HG02610 (cell line): ENCODE measurements at regions not wholly inside any gene's neighbourhood (a gene's known extent, or its start where the extent isn't known, plus 50 kb on each side); places are given as distances from the start of the nearest gene placed in this dataset.
"Not testable (repeated sequence)": the region's sequence is repeated elsewhere in the genome, so short reads cannot be mapped to it uniquely, and the experiment has no call there.

Source experiments
- ATAC-seq: cut with Tn5 transposase; IDR thresholded peaks from one replicate; pipeline ENCODE4 v1.9.1; 2021; ENCODE audit warnings: mild to moderate bottlenecking, moderate library complexity; ENCODE audit not compliant: unreplicated experiment

DNA sequence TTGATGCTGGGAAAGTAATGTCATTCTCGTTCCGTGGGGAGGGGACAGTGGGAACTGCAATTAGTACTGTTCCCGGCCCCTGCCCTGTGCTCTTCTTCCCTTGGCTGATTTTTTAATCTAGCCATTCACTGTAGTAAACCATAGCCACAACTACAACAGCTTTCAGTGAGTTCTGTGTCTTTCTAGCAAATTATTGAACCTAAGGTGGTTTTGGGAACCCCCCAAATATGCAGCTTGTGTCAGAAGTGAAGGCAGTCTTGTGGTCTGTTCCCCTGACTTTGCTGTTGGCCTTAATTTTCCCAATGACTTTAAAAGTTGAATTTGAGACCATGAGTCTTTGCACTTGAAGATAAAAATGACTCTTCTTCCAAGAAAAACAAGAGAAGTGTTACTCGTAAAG is 114.3 kb upstream of the ETV6 start:
- ATAC-seq = no peak

GRCh38 chr12:11539156-11539555 is 110.3 kb upstream of the ETV6 start:
- no peak for ATAC-seq

DNA sequence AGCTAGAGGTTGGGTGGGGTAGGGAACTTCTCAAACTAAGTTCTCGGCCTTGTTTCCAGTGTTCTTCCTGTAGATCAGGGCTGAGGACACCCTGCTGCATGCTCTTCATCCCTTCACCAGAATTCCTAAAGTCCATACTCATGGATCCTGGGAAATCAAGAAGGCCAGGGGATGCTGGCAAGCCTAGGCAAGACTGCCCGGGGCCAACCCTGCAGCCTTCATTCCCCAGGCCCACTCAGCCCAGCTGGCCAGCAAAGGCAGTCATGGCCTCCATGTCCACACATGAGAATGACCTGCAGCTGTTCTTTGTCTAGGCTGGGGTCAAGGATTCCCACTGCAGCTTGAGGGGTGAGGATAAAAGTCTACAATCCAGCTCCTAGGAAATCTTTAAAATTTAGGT is 109.3 kb upstream of the ETV6 start:
- no peak for ATAC-seq

DNA sequence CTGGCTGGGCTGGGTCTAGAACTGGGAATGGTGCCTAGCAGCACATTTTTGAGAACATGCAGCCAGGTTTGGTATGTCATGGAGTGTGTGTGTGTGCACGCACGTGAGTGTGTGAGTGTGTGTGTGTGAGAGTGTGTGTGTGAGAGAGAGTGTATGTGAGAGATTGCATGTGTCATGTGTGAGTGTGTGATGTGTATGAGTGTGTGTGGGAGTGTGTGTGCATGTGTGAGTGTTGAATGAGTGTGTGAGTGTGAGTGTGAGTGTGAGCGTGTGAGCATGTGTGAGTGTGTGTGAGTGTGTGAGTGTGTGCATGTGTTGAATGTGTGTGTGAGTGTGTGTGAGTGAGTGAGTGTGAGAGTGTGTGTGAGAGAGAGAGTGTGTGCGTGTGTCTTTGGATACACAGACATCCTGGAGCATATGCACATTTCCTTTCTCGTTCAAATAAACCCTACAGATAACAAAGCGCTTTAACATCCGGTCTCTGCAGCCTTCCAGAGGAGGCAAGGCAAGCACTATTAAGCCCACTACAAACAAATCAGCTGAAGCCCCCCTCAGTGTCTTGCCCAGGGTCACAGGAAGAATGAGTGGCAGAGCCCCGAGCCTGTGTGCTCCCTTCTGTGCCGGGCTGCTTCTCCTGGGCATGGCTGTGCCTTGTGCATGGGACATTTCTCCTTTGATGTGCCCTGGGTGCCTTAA is 108.7 kb upstream of the ETV6 start:
- no peak for ATAC-seq

DNA sequence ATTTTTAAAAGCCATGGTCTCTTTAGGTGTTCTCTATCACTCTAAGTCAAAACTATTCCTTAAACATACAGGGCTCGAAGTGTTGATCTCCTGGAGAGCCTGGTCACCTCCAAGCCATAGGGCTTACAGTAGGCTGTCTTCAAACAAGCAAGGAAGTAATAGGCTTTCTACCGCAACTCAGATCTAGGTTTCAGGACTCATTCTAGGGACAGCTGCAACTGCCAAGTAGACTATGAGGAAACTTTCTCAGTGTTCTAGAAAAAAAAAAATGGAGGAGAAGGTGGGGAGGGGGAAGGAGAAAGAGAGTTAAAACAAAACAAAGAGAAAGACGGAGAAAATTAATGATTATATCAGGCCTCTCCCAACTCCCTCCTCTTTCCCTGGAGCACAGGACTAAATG is 106.9 kb upstream of the ETV6 start:
- no peak for ATAC-seq

DNA sequence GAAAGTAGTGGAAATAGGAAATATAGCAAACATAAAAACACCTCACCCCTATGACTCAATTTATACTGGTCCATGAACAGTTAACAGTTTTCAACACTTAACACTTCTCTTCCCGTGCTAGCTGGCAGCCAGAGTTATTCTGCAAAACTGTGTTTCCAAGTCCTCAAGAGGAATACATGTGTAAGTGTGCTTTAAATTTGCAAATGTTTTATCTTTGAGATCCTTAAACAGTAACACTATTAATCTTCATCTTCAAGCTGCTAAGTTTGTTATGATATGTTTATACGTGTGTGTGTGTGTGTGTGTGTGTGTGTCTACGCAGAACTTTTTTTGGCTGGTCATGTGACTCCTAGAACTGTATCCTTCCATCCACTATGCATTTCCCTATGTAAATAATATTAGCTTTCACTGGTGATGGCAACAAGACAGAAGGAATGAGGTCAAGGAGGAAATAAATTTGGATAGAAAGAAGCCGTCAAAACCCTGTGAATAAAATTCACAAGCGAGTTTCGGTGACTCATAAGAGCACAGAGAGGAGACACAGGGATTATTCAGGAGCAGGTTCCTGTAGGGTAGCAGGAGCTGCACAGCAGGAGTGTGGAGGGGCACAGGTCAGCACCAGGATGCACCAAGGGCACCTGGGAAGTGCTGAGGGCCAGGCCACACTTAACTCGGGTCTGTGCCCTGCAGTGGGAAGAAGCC is 105.9 kb upstream of the ETV6 start:
- ATAC-seq = no peak

DNA sequence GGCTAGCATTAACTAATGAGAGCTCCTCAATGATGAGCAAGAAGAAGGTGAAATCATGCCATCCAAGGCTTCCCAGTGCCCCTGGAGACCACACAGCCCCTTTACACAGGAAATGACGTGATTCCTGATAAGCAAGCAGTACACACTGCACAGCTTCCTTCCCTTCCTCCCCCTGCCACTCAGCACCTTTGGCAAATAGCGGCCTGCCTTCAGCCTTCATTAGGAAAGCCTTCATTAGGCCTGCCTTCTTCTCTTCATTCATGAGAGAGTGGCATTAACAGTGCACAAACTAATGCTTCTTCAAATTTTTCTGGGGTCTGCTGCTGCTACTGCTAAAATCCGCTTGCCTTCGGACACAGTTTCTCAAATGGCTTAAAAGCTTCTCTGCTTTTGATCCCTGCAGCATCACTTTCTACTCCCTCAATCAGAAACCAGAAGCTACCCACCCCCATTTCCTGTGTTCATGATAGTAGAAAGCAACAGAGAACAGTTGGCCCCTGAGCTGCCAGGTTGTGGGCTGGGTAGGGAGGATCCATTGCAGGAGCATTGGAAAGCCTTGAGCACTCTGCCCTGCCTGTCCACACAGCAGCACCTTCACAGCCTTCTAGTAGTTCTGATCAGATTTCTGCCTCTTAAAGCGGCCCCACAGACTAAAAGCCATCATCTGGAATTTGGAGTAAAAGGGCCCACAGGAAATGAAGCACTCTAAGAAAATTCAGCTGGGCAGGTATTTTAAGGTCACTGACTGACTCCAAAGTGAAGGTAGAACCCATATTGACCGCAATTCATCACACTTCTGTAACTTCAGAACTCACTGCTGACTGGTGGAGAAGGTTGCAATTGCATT is 103.8 kb upstream of the ETV6 start:
- peak; percentile 90 for ATAC-seq

DNA sequence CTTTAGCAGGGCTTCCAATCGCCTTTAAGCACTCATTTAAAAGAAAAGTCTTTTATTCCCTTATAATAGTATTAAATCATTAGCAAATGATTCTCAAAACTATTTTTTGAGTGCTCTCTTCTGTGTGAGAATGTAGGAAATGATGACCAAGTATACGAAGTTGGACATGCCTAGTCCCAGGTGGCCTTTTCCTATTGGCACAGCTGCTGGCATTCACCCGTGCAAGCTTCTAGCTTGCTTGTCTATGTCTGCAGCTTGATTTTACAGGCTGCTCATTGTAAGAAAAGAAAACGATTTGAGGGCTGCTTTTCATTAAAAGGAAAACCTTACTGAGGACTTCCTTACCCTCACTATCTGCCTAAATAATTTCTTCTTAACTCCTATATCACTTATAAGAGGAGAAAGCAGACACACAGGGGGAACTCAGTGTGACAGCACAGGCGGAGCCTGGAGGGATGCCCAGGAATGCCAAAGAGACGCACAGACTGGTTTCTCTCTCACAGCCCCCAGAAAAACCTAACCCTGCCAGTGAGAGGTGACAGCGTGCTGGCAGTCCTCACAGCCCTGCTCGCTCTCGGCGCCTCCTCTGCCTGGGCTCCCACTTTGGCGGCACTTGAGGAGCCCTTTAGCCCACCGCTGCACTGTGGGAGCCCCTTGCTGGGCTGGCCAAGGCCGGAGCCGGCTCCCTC is 102.7 kb upstream of the ETV6 start:
- ATAC-seq = not testable (repeated sequence)

DNA sequence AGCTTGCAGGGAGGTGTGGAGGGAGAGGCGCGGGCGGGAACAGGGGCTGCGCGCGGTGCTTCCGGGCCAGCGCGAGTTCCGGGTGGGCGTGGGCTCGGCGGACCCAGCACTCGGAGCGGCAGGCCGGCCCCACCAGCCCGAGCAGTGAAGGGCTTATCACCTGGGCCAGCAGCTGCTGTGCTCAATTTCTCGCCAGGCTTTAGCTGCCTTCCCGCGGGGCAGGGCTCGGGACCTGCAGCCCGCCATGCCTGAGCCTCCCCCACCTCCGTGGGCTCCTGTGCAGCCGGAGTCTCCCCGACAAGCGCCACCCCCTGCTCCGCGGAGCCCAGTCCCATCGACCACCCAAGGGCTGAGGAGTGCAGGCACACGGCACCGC is 102.2 kb upstream of the ETV6 start:
- ATAC-seq = not testable (repeated sequence)

GRCh38 chr12:11549119-11549518 is 100.4 kb upstream of the ETV6 start:
- ATAC-seq = no peak

DNA sequence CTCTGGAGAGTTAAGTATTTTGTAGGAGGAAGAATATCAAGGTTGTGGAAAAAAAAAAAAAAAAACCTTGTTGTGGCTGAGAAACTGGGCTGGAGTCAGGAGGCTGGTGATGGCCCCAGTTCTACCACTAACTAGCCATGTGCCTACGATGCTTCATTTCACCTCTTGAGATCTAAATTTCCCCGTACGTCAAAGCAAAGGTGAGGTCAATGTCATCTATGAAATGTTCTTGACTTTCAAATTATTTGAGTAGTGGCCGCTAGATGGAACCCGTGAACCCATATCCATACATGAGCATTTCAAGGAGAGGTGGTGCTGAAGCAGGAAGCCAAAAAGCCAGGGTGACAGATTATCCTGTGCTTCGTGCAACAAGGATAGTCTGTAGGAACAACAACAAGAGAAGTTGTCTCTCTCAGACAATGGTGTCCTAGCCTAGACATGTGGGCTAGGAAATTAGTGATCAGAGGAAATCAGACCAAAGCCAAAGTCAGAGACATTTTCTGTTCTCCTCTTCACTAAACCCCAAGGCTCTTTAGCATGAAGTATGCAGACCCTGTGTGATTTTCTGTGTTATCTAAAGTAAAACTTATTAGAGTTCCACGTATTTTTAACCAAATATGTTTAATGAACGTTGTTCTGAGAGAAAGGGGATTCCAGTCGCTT is 95.5 kb upstream of the ETV6 start:
- peak; percentile 71 for ATAC-seq

DNA sequence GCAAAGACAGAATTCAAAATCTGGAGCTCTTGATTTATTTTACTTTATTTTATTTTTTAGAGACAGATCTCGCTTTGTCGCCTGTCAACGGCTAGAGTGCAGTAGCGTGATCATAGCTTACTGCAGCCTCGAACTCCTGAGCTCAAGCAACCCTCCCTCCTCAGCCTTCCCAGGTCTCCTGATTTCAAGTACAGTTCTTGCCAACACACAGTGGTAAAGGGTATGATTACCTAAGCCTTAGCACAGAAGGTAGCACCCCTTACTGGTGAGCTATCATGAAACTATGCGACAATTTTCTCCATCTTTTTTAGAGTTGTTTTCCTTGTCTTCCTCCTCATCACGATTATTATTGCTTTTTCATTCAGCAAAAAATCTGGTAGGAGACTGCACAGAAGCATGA is 94.3 kb upstream of the ETV6 start:
- ATAC-seq = no peak

DNA sequence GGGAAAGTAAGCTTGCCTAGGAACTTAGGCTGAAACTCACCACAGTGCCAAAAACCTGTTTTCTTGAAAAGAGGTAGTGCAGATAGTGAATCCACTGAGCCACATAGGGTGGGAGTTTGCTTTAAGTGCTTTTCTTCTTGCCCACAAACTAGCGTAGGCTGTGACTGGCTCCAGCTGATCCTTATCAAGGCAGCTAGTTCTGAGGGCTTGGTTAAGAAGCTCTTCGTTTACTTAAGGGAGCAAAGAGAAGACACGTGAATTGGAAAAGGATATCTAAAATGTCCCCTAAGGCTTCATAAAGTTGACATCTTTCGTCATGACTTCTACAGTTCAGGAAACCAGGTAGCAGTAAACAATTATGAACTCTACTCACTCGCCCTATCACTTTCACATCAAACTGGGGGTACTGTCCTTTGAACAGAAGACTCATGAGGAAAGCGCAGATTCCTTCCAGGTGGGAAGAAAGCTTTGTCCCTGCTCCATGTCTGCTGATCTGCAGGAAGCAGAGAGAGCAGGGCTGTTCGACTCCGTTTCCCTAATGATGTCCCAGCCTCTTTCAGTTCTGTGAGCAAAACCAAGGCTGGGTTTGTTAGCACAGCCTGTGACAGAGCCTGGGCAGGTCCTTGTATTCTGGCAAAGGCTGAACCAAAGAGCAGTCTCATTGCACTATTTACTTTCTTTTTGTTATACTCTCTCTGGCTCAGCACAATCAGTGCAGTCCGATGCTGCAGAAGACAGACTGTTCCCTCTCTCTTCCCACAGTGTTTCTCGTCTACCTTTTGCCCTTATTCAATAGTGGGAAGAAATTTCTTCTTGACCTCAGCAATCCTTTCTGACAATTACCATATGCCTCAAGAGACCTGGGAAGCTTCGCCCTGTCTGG is 93.5 kb upstream of the ETV6 start:
- ATAC-seq = no peak

- ATAC-seq = no peak
Measured at GRCh38 chr12:11556682-11557081, 92.8 kb upstream of the ETV6 start.

DNA sequence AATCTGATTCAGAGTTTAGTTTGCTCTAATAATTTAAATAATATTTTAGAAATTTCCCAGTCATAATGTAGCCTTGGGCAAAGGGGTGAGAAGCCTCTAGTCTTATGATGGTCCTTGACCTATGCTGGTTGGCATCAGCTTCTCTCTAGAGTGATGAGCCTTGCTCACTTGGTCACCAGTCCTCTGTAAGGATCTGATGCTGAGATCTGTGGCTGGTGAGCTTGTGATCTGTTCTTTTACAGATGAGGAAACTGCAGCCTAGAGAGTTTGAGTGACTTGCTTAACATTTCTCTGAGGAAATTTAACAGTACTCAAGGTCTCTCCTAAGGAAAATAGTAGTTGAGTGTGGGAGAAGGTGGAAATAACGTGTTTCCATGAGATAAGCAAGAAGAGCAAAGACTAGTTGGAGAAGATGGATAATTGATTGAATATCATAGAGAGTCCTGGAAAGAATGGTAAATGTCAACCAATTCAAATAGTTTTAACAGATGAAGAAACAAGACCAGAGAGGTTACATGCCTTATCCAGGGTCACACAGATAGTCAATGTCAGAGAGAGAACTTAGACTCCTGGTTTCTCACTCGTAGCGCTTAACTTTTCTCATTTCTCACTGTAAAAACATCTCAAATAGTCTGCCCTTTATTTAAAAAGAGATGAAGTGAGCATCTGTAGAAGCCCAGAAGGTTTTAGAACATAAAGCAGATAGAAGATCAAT is 89.7 kb upstream of the ETV6 start:
- no peak for ATAC-seq

DNA sequence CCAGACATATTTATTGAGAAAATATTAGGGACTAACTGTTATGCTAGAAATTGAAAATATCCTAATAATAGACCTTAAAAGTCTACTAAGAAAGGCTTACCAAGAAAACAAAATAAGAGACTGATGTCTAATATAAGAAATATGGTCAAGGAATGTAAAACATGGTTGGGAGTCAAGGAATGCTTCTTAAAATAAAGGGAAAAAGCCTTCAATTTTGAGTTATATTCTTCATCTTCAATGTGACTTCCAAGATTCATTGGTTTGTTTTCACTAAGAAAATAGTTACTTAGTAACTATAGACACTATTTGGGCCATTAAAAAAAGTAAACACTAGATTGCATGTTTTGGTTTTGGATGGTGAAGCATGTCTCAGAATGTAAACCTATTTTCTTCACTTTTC is 88.1 kb upstream of the ETV6 start:
- no peak for ATAC-seq

DNA sequence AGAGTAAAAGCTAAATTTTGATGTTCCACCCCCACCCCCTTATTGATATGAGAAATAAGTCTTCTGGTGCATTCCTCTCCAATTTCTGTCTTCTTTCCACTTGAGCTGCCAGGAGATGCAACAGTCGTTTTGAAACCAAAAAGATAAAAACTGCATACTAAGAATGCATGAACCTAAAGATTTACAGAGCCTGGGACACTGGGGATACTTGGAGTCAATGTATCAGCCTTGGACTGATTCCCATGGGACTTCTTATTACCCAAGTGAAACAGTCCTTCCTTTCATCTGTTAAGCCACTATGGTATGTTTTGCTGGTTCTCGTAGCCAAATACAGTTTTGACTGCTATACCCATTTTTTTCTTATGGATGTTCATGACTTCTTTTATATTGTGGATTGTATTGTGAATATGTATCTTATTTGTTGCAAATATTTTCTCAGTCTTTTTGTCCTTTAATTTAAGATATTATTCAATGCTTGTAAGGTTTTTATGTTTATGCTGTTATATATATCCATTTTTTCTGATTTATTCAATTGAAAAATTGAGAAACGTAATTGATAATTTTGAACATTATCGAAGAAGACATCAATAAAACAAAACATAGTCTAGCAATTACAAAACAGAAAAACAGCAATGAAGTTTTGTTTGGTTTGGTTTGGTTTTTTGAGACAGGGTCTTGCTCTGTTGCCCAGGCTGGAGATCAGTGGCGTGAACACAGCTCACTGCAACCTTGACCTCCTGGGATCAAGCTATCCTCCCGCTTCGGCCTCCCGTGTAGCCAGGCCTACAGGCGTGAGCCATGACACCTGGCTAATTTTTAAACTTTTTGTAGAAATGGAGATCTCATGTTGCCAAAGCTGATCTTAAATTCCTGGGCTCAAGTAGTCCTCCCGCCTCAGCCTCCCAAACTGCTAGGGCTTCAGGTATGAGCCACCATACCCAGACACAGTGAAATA is 85.4 kb upstream of the ETV6 start:
- ATAC-seq = no peak
